Stimulated activated CD4-positive, alpha-beta T cell treated with anti-CD3 and anti-CD28 coated beads, Interleukin-1b, Interleukin-23, amount 100 ng/mL, for 4 hours (primary cell): ENCODE measurements at regions not wholly inside any gene's neighbourhood (a gene's known extent, or its start where the extent isn't known, plus 50 kb on each side); places are given as distances from the start of the nearest gene placed in this dataset.
"Not testable (repeated sequence)": the region's sequence is repeated elsewhere in the genome, so short reads cannot be mapped to it uniquely, and the experiment has no call there.

Source experiments
- DNase-seq, 2 donors: peaks; one replicate each; pipeline ENCODE4 v3.0.0-alpha.2; 2020; ENCODE audit warnings: low read depth in 2 of 2

DNA sequence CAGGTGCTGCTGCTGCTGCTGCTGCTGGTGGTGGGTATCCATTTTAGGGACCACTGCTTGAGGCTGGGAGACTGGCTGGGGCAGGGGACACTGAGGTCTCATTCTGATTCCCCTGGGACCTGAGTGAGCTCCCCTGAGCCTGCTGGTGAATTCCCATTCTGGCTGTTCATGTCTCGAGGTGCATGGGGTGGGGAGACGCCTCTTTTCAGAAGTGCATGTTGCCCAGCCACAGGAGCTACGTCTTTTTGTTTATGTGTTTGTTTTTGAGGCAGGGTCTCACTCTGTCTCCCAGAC is 133.4 kb downstream of the RHOU start:
- DNase-seq, result no peak

DNA sequence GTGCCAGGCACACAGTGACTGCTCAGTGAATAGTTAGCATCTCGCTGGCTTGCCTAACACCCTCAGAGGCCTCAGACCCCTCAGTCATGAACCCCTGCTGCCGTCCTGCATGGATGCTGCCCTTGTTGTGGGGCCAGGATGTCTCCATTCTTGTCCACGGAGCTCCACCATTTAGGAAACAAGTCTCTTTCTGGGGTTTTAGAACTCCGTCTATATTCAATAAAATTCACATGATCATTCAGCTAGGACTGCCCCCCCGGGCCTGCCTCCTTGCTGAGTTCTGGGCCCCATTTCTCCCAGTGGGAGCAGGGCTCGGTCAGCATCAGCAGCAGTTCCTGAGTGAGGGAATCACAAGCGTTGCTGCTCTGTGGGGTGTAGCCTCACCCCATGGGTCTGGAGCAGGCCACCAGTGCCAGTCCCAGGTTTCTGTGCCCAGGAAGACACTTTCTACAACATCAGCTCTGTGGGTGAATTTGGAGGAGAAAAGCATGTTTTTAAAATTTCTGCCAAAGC is 134.1 kb downstream of the RHOU start:
- no peak for DNase-seq

DNA sequence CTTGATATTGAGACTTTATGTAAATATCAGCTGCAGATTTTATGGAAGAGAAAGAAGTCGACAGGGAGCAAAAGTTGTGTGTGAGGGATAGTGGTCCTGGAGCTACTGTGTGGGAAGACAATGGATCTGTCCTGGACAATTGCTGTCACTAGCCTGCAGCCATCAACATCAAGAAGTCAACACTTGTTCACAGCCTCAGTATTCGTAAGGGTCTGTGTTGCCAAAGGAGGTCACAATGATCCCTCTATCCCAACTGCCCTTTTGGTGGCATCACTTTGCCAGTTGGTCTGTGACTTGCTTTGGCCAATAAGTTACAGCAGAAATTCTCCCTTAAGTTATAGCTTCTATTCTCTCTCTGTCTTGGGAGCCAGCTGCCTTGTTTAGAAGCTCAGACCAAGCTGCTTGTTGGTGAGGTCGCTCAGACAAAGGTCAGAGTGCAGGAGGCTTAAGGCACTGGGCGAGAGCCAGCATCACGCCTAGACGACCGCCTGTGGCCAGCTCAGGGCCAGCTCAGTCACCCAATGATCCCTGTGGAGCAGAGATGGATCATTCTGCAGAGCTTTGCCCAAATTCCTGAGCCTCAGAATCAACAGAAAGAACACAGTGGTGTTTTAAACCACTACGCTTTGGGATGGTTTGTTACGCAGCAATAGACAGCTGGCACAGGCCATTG is 134.9 kb downstream of the RHOU start:
- no peak for DNase-seq

DNA sequence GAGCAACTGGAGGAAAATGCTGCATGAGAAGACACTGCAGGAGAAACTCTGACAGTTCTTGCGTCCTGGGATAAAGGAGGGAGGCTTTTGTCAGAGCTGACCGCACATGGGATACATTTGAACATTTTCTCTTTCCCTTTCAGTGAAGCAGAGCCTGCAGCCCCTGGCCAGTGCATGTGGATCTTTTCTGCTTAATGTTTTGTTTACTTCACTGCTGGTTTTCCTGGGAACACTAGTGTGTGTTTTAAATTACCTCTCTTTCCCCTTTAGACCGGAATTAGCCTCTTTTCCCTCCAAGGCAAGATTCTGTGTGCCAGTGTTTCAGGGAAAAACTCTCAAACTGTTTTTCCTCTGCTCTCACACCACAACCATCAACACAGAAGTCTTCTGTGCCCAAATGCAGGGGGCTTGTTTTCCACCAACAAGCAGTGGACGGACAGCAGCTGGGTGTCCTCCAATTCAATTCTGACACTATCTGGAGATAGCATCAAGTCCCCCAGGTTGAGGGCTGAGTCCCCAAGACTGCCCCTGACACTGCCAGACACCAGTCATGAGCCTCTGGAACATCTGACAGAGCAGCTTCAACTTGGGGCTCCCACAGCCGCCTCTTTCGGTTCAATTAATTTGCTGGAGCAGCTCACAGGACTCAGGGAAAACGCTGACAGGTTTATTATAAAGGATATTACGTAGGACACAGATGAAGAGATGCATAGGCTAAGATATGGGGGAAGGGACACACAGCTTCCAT is 136.2 kb downstream of the RHOU start:
- no peak for DNase-seq

DNA sequence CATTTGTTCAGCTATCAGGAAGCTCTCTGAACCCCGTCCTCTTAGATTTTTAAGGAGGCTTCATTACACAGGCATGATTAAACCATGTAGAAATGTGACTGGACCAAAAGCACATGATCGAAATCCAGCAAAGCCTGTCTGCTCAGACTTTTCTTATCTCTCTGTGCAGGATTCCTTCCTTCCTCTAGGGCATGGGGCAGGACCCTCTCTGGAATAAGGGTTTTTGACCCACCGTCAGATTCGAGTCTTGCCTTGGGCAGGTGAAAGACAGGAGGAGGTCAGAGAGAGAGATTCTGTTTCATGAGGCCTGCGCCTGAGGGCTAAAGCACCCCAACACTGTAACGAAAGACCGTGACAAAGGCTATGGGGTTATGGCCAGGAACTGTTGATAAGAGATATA is 136.8 kb downstream of the RHOU start:
- no peak for DNase-seq

DNA sequence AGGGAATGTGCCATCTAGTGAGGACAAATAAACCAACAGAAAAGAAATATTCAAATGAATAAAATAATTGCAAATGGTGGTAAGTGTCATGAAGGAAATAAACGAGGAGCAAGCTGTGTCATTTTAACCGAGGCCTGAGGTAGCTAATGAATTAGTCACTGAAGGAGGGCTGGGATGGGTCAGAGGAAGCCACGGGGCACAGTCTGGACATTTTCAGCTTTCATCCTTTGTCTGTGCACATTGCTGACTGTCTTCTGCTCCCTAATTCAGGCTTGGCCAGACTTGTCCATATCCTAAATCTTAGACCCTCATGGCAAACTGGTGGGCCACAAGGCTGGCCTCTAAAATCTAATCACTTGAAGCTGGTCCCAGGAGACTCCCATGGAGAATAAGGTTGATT is 138.4 kb downstream of the RHOU start:
- no peak for DNase-seq

DNA sequence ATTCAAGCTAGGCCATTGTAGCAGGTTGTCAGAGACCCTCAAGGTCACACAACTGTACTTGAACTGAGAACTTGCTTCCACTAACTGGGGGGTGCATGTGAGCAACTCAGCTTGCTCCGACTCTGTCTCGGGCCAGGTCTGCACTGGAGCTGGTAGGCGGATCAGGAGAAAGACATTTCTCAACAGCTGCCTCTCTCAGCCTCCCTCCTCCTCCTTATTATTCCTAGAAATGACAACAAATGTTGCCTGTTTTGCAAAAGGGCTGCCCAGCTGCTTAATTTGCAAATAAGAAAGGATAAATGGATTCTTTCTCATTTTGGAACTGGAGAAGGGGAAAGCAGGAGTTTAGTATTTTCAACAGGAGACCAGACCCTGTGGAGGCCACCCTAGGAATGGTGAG is 140.5 kb downstream of the RHOU start:
- no peak for DNase-seq

DNA sequence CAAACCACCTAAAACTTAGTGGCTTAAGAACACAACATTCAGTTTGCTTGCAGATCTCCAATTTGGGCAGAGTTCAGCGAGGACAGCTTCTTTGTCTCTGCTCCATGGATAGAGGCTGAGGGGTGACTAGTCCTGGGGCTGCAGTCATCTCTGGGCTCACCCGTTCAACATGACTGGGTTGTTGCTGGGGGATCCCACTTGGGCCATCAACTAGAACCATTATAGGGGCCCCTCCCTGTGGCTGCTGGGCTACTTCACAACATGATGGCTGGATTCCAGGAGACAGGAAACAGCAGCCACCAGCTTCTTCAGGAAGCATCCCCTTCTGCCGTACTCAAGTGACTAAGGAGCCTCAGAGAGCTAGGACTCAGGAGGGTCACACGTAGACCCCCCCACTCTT is 140.9 kb downstream of the RHOU start:
- no peak for DNase-seq

- DNase-seq, result no peak
These were observed 143.9 kb downstream of the RHOU start for GRCh38 chr1:228879164-228879563.

DNA sequence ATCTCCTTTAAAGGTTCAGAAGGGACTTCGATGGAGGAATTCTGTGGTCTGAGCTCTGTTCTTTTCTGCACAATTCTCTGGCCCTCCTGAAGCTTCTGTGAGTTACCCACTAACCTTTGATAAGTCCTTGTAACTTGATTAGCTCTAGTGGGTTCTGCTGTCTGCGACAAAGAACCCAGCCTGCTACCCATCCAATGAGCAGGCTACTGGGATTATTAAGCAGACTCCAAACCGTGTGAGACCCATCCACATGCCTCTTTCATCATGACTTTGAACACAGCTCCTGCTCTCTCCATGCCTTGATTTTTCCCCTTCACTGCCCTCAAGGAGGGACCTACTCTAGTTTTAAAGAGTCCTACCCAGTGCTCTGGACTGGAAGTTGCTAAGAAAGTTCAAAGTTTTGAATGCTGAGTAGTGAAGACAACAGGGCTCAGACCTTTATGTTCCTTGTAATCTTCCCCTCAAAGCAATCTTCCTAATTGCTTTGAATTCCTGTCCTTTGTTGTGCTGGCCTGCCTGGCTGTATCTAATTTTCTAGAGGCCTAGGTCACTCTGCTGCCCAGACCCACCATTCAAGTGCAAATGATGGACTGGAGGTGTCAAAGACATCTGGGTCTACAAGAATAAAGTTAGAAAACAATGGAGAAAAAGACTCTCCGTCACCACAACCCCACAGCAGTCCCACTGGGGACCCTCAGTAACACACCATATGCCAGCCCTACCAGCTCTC is 146.9 kb downstream of the RHOU start:
- DNase-seq, result no peak

- no peak for DNase-seq
These were observed 147.6 kb downstream of the RHOU start for GRCh38 chr1:228882771-228883450.

DNA sequence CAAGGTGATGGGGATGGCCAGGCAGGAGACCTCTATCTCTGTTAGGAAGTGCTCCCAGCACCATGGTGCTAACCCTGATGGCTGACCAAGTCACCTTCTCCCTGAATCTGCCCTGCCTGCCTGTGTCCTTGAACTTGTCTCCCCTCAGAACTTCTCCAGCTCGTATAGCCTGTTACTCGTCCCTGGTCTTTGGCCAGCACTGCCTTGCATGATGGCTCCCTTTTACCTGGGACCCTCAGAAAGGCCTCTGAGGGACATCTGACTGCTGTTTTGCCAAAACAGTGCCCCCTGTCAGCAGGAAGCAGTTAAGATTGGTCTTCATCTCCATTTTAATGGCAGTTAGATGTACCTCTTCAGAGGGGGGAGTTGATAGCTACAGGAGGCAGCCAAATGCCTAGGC is 148.3 kb downstream of the RHOU start:
- DNase-seq, result no peak

- DNase-seq, result no peak
These were observed 148.9 kb downstream of the RHOU start for GRCh38 chr1:228884196-228884595.

DNA sequence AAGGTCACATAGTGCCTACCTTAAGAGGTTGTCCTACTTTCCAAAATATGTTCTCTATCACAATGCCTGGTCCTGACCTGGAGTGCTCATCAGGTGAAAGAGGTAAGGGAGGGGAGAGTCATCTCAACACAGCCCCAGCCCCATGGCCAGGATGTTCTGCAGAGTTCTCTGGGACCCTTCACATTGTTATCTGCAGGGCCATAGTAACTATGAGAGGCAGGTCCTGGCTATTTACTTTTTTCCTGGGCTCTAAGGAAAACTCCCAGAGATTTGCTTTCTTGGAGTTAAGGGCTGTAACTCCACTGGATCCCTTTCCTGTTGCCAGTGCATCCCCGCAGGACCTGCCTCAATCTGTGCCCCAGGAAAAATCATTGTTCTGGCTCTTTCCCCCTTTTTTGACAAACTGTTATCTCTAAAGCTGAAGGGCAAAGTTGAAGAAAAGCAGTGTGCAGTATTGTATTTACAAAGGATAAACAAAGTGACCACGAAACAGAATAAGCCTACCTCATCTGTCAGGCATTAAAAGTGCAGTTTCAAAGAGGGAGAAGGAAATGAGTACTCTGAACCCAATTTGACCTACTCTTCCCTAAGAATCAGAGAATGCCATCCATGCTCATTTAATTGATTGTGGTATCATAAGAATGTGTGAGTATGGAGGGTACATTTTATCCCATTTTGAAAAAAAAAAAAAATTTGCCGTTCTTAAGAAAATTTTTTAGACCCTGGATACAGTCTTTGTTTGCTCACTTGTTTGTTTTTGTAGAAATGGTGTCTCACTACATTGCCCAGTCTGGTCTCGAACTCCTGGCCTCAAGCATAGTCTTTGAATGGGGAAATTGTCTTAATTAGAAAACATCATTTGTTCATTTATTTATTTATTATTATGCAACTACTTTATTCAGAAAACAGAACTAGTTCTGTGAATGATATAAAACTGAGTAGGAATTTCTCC is 149.6 kb downstream of the RHOU start:
- no peak for DNase-seq

- no peak for DNase-seq
These were observed 150.6 kb downstream of the RHOU start for GRCh38 chr1:228885845-228886244.

- no peak for DNase-seq
These were observed 151.8 kb downstream of the RHOU start for GRCh38 chr1:228887101-228887500.

- DNase-seq, result no peak
These were observed 152.7 kb downstream of the RHOU start for GRCh38 chr1:228887960-228888359.

DNA sequence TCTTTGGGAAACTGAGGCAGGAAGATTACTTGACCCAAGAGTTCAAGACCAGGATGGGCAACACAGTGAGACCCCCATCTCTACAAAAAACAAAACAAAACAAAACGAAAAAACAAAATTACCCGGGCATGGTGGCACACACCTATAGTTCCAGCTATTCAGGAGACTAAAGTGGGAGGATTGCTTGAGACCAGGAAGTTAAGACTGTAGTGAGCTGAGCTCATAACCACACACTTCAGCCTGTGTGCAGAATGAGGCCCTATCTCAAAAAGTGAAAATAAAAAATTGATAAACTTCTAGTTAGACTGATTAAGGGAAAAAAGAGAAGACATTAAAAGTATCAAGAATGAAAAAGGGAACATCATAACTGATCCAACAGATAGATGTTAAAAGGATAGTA is 154.0 kb downstream of the RHOU start:
- DNase-seq, result no peak

DNA sequence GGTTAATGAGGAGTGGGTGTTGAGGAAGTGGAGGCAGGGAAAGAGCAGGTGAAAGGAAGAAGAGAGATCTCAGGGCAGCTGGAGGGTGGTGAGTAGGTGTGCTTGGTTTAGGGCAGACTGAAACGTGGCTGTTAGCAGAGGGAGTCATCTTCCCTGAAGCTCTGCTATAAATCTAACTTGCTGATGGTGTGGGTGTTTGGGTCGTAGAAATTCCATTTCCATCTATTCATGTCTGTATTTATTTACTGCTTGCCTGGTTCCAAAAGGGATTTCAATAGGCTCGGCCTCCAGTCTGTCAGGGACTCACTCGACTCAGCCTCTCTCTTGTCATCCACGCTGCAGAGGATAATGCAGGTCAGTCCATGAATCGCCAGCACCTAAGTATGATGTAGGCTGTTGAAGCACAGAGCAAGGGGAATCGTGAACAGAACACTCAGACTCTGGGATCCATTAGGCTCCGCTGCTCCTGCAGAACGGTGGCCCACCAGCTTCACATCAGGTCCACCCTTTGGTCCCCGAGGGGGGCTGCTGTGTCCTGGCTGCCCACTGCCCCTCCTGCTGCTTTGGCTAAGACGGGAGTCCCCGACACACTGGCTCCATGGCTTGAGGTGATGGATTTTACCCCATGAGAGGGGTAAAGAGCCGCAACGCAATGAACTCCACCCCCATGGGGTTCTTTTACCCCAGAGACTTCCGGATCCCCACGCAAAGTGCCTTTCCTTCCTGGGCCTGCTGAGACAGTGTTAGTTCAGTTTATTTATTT is 156.2 kb downstream of the RHOU start:
- no peak for DNase-seq

- DNase-seq, result not testable (repeated sequence)
These were observed 156.9 kb downstream of the RHOU start for GRCh38 chr1:228892200-228892599.
